Stimulated activated CD4-positive, alpha-beta T cell treated with anti-CD3 and anti-CD28 coated beads, TNF-alpha, amount 100 ng/mL, for 24 hours (primary cell): ENCODE measurements at regions not wholly inside any gene's neighbourhood (a gene's known extent, or its start where the extent isn't known, plus 50 kb on each side); places are given as distances from the start of the nearest gene placed in this dataset.
"Not testable (repeated sequence)": the region's sequence is repeated elsewhere in the genome, so short reads cannot be mapped to it uniquely, and the experiment has no call there.

Source experiments
- DNase-seq, 3 experiments: peaks; one replicate each; pipeline ENCODE4 v3.0.0-alpha.2; 2020; ENCODE audit warnings: low read depth in 3 of 3

DNA sequence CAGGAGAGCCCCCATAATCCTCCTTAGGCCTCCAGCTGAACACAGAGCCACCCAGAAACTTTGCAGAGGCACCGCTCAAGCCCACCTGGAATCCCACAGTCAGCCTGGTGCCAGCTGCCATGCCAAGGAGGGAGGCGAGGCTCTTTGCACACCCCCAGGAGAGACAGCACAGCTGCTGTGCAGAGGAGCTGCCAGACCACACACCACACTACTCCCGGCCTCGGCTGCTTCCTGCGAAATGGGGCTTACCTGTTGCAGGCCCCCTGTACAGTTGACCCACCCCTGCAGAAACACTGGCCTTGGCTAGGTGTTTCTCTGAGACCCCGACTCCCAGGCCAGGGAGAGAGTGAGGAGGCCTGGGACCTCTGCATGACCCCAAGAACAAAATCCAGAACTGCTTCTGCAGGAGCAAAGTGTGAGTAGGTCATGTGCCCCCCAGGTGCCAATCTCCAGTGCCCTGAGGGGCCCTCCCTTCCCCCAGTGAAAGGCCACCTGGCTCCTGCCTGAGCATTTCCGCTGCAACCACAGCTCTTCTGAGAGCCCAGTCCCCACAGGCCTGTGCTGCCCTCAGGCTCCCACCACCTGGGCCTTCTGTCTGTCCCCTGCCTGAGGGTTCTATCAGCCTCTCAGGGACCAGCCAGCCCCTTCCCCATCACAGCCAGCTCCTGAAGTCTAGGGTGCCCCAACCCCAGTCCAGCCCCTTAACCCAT lies 580.4 kb downstream of the UQCRFS1 start:
- no peak for DNase-seq

DNA sequence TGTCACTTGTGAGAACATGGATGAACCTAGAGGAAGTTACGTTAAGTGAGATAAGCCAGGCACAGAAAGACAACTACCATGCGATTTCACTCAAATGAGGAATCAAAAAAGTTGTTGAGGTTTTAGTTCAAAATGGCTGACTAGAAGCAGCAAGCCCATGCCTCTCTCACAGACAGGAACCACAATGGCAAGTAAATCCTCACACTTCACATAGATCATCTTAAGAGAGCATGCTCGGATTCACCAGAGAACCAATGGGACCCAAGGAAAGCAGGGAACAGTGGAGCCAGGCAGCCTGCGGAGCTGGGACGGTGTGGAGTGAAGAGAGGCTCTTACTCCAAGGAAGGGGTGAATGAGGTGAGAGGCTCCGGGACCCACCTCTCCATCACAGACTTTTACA lies 581.0 kb downstream of the UQCRFS1 start:
- no peak for DNase-seq

GRCh38 chr19:28627669-28628068 lies 585.3 kb downstream of the UQCRFS1 start:
- DNase-seq, result no peak

- DNase-seq, result not testable (repeated sequence)
Measured at GRCh38 chr19:28626407-28626806, 586.5 kb downstream of the UQCRFS1 start.

GRCh38 chr19:28619816-28620429 lies 593.0 kb downstream of the UQCRFS1 start:
- DNase-seq, result no peak

GRCh38 chr19:28618504-28618903 lies 594.4 kb downstream of the UQCRFS1 start:
- DNase-seq, result no peak

GRCh38 chr19:28615966-28616365 lies 597.0 kb downstream of the UQCRFS1 start:
- DNase-seq, result no peak

DNA sequence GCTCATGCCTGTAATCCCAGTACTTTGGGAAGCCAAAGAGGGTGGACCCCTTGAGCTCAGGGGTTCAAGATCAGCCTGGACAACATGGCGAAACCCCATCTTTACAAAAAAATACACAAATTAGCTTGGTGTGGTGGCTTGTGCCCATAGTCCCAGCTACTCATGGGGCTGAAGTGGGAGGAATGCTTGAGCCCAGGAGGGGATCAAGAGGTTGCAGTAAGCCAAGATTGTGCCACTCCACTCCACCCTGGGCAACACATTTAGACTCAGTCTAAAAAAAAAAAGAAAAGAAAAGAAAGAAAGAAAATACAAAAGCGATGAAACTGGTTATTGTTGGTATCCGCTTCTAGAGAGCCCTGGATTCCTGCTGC lies 597.4 kb downstream of the UQCRFS1 start:
- DNase-seq, result no peak

DNA sequence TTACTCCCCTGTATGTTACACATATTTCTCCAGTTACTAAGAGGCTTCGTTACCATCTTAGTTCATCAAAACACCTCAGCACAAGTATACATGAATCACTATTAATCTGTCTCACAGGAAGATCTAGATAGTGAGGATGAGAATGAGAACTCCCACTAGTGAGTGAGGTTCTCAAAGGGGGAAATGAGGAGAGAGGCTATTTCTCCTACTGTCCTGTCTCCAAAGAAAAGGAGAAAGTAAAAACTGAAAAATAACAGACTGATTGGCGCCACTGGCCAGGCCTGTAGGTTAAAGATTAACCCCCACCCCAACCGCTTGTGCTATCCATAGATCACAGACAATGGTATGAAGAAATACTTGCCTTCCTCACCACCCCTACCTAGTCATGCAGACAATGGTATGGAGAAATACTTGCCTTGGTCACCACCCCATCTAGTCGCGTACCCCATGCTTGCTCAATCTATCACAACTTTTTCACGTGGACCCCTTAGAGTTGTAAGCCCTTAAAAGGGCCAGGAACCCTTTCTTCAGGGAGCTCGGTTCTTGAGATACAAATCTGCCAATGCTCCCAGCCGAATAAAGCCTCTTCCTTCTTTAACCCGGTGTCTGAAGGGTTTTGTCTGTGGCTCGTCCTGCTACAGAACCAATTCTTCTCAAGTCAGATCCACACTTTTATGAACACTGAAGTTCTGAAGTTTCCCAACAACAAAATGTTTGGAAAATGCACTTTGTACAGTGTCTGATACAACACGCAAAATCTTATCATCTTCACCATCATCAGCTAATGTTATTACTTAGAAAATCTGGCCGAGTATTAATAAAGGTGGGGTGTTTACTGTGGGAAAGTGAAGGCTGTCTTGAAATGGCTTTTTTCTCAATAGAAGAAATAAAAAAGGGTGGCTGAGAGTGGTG lies 598.1 kb downstream of the UQCRFS1 start:
- DNase-seq, result no peak

- no peak for DNase-seq
Measured at GRCh38 chr19:28612275-28612769, 600.6 kb downstream of the UQCRFS1 start.

DNA sequence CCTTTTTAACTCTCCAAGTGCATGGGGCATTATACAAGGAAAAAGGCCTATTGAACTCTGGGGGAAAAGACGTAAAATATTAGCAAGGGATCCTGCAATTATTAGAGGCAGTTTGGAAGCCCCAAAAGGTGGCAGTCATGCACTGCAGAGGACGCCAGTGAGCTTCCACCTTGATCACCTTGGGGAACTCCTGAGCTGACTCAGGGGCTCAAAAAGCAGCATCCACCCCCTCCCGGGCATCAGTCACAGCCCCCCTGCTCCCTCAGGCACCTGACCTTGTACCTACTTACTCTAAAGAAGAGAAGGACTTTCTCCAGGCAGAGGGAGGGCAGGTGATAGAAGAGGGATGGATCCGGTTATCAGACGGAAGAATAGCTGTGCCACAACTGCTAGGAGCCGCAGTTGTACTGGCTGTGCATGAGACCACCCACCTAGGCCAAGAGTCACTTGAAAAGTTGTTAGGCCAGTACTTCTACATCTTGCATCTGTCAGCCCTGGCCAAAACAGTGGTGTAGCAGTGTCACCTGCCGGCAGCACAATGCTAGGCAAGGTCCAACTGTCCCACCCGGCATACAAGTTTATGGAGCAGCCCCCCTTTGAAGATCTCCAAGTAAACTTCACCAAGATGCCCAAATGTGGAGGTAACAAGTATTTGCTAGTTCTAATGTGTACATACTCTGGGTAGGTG lies 601.6 kb downstream of the UQCRFS1 start:
- DNase-seq, result not testable (repeated sequence)

DNA sequence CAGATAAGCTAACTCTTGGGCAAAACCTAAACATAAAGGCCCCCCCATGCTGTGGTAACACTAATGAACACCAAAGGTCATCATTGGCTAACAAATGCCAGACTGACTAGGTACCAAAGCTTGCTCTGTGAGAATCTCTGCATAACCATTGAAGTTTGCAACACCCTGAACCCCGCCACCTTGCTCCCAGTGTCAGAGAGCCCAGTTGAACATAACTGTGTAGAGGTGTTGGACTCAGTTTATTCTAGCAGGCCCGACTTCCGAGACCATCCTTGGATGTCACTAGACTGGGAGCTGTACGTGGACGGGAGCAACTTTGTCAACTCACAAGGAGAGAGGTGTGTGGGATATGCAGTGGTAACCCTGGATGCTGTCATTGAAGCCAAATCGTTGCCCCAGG lies 602.2 kb downstream of the UQCRFS1 start:
- no peak for DNase-seq

- no peak for DNase-seq
Measured at GRCh38 chr19:28609944-28610343, 603.0 kb downstream of the UQCRFS1 start.

- DNase-seq, result no peak
Measured at GRCh38 chr19:28609091-28609755, 603.7 kb downstream of the UQCRFS1 start.

DNA sequence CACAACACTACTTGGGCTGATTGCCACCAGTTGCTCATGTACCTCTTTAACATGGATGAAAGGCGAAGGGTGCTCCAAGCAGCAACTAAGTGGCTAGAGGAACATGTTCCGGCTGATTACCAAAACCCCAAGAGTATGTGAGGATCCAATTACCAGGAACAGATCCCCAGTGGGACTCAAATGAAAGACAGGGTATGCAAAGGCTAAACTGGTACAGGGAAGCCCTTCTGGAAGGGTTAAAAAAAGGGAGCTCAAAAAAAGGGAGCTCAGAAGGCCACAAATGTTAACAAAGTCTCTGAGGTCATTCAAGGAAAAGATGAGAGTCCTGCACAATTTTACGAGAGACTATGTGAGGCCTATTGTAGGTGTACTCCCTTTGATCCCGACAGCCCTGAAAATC lies 604.7 kb downstream of the UQCRFS1 start:
- no peak for DNase-seq

DNA sequence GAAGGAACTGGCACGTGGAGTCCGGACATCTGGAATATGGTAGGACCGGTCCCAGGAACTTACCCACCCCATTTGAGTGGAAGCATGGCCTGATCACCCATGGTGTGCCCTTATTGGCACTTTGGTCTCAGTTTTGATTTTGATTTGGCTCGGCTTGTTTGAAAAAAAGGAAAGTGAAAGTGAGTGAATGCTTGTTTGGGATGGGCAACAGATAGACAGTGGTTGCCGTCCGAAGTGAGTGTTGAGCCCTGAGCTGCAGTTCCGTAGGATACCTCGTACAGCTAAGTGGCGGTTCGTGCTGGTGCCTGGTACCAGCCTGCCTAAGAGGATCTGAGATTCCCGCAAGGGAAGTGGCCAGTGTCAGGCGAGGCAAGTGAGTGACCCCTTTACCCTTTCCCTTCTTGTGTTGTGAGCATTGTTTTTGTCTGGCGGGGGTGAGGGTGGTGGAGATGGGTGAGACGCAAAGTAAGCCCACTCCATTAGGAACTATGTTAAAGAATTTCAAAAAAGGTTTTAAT lies 605.8 kb downstream of the UQCRFS1 start:
- DNase-seq, result no peak

GRCh38 chr19:28606269-28607032 lies 606.5 kb downstream of the UQCRFS1 start:
- DNase-seq, result no peak

DNA sequence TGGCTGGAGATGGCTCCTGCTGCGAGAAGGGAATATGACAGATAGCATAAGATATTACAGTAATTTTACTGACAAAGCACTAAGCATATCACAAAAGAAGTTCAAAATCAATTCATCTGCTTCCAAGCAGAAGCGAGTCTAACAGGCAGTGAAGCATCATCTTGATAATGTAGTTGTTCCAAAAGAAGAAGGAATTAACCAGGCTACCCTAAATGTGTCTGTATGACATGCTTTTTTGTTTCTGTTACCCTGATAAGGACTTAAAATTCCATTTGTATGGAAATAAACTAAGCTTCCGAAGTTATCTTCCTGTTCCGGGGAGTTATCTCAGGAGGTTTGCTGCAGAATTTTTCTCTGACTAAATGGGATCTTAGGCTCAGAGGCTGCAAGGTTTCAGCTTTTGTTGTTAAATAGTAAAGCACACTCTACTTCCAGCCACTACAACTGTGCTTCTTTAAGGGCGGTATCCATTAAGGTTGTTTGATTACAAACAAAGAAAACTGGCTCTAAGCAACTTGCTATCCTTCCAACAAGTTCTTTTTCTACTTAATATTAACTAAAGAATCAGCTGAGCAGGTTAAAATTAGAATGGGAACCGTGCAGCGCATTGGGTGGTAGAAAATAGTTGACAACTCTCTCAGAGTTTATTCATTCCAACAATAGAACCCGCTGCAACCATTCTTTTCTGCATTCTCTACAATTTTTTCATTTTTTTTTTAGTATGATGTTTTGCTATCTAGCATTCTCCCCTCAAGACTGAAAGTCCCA lies 607.3 kb downstream of the UQCRFS1 start:
- no peak for DNase-seq

DNA sequence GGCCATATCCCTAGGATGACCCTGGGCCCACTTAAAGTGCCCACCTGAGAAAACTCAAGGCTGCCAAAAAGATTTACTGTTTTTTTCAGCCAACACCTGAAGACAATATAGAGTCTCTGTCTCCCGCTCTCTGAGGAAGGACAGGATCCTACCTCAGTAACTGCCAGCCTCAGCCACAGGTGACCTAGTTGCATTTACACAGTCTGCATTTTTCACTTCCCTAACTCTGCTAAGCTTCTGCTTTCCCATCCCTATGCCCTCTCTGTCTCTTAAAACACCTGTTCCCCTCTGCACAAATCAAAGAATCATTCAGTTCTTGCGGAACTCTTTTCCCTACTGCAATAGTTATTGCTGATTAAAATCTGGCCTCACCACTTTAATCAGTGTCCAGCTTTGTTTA lies 609.5 kb downstream of the UQCRFS1 start:
- no peak for DNase-seq
